ENCODE measurements at regions not wholly inside any gene's neighbourhood (a gene's known extent, or its start where the extent isn't known, plus 50 kb on each side); places are given as distances from the start of the nearest gene placed in this dataset.

GRCh38 chr7:12796397-12797127 lies 109.1 kb downstream of the ARL4A start:
- no peak for DNase-seq (ENCODE audit: low read depth)
- H3K4me3 ChIP-seq (ENCODE audit: low read length), result no peak overlapping the region
- TF ChIP-seq CTCF (conservative IDR thresholded peaks at IDR 0.05; ENCODE audit: low read length), result no peak

- no peak for TF ChIP-seq CTCF (conservative IDR thresholded peaks at IDR 0.05; ENCODE audit: low read length)
- no peak overlapping the region for H3K4me3 ChIP-seq (ENCODE audit: low read length)
- DNase-seq (ENCODE audit: low read depth), result no peak
Measured at GRCh38 chr7:12800486-12800885, 113.1 kb downstream of the ARL4A start.

GRCh38 chr7:12801107-12801506 lies 113.7 kb downstream of the ARL4A start:
- no peak for TF ChIP-seq CTCF (conservative IDR thresholded peaks at IDR 0.05; ENCODE audit: low read length)
- no peak overlapping the region for H3K4me3 ChIP-seq (ENCODE audit: low read length)
- DNase-seq (ENCODE audit: low read depth), result no peak

- H3K4me3 ChIP-seq (ENCODE audit: low read length), result no peak overlapping the region
- no peak for DNase-seq (ENCODE audit: low read depth)
- no peak for TF ChIP-seq CTCF (conservative IDR thresholded peaks at IDR 0.05; ENCODE audit: low read length)
Measured at GRCh38 chr7:12802070-12802469, 114.6 kb downstream of the ARL4A start.

- no peak for TF ChIP-seq CTCF (conservative IDR thresholded peaks at IDR 0.05; ENCODE audit: low read length)
- DNase-seq (ENCODE audit: low read depth), result no peak
- H3K4me3 ChIP-seq (ENCODE audit: low read length), result no peak overlapping the region
Measured at GRCh38 chr7:12803542-12803941, 116.1 kb downstream of the ARL4A start.

GRCh38 chr7:12805518-12805928 lies 118.1 kb downstream of the ARL4A start:
- DNase-seq (ENCODE audit: low read depth), result no peak
- no peak for TF ChIP-seq CTCF (conservative IDR thresholded peaks at IDR 0.05; ENCODE audit: low read length)
- no peak overlapping the region for H3K4me3 ChIP-seq (ENCODE audit: low read length)

GRCh38 chr7:12805957-12806356 lies 118.5 kb downstream of the ARL4A start:
- DNase-seq (ENCODE audit: low read depth), result no peak
- TF ChIP-seq CTCF (conservative IDR thresholded peaks at IDR 0.05; ENCODE audit: low read length), result no peak
- no peak overlapping the region for H3K4me3 ChIP-seq (ENCODE audit: low read length)

Data from AG10803 (cell line).